Liver (tissue), 3 donors: ENCODE measurements at regions not wholly inside any gene's neighbourhood (a gene's known extent, or its start where the extent isn't known, plus 50 kb on each side); places are given as distances from the start of the nearest gene placed in this dataset.

Experiments
- ATF3 ChIP-seq: IDR thresholded peaks from 2 replicates; pipeline ENCODE4 v1.6.1; 2016; ENCODE audit warnings: antibody characterized with exemption
- EGR1 ChIP-seq, 2 donors: IDR thresholded peaks; 2 replicates each; pipeline ENCODE4 v1.6.1; 2016 to 2018; ENCODE audit warnings: antibody characterized with exemption in 2 of 2, low read depth in 2 of 2
- FOXA1 ChIP-seq: IDR thresholded peaks from 2 replicates; pipeline ENCODE4 v1.6.1; 2016; ENCODE audit warnings: antibody characterized with exemption
- GABPA ChIP-seq, 2 donors: IDR thresholded peaks in 1 of 2; conservative IDR thresholded peaks in 1 of 2; 2 replicates each; pipeline ENCODE4 v1.6.1; 2016; ENCODE audit warnings: antibody characterized with exemption in 2 of 2, mild to moderate bottlenecking in 1 of 2, moderate library complexity in 1 of 2
- JUND ChIP-seq, 2 donors: IDR thresholded peaks; 2 replicates each; pipeline ENCODE4 v1.6.1; 2016; ENCODE audit warnings: antibody characterized with exemption in 2 of 2
- NR2F2 ChIP-seq: IDR thresholded peaks from 2 replicates; pipeline ENCODE4 v1.6.1; 2016; ENCODE audit warnings: antibody characterized with exemption
- RAD21 ChIP-seq, 2 donors: IDR thresholded peaks; 2 replicates each; pipeline ENCODE4 v1.6.1; 2016; ENCODE audit warnings: antibody characterized with exemption in 2 of 2, mild to moderate bottlenecking in 2 of 2
- REST ChIP-seq: IDR thresholded peaks from 2 replicates; pipeline ENCODE4 v1.6.1; 2016; ENCODE audit warnings: antibody characterized with exemption, mild to moderate bottlenecking
- RXRA ChIP-seq, 2 donors: IDR thresholded peaks; 2 replicates each; pipeline ENCODE4 v1.6.1; 2017 to 2018; ENCODE audit warnings: antibody characterized with exemption in 2 of 2, mild to moderate bottlenecking in 1 of 2
- SP1 ChIP-seq: IDR thresholded peaks from 2 replicates; pipeline ENCODE4 v1.6.1; 2018; ENCODE audit warnings: antibody characterized with exemption, mild to moderate bottlenecking
- TAF1 ChIP-seq: conservative IDR thresholded peaks from 2 replicates; pipeline ENCODE4 v1.6.1; 2016; ENCODE audit warnings: antibody characterized with exemption, mild to moderate bottlenecking
- YY1 ChIP-seq: IDR thresholded peaks from 2 replicates; pipeline ENCODE4 v1.6.1; 2016; ENCODE audit warnings: antibody characterized with exemption, mild to moderate bottlenecking
- TF ChIP-seq, protein P1 (sequence below): fragments of 150-350 bp; IDR thresholded peaks from 2 replicates; pipeline ENCODE4 v1.5.1; 2017; ENCODE audit warnings: improper control_type of control experiment, low read depth, low read length; ENCODE audit not compliant: missing input control
- TF ChIP-seq, protein P2 (sequence below): IDR thresholded peaks from 2 replicates; pipeline ENCODE4 v1.6.1; 2016; ENCODE audit warnings: antibody characterized with exemption
- donor health status: healthy.
- donor health status: healthy.

GRCh38 chr1:221363039-221363438 lies 378.9 kb downstream of the DUSP10 start:
- TF ChIP-seq, protein P1, sequence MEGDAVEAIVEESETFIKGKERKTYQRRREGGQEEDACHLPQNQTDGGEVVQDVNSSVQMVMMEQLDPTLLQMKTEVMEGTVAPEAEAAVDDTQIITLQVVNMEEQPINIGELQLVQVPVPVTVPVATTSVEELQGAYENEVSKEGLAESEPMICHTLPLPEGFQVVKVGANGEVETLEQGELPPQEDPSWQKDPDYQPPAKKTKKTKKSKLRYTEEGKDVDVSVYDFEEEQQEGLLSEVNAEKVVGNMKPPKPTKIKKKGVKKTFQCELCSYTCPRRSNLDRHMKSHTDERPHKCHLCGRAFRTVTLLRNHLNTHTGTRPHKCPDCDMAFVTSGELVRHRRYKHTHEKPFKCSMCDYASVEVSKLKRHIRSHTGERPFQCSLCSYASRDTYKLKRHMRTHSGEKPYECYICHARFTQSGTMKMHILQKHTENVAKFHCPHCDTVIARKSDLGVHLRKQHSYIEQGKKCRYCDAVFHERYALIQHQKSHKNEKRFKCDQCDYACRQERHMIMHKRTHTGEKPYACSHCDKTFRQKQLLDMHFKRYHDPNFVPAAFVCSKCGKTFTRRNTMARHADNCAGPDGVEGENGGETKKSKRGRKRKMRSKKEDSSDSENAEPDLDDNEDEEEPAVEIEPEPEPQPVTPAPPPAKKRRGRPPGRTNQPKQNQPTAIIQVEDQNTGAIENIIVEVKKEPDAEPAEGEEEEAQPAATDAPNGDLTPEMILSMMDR, result no peak
- TF ChIP-seq SP1, result no peak
- TF ChIP-seq EGR1 (IDR thresholded peaks at IDR 0.05; ENCODE audit: low read depth in 2 of 2), result no peak
- no peak for TF ChIP-seq YY1
- TF ChIP-seq NR2F2, result no peak
- TF ChIP-seq GABPA (IDR thresholded peaks at IDR 0.05 in 1 of 2, conservative IDR thresholded peaks at IDR 0.05 in 1 of 2), result no peak
- TF ChIP-seq TAF1, result no peak
- TF ChIP-seq, protein P2, sequence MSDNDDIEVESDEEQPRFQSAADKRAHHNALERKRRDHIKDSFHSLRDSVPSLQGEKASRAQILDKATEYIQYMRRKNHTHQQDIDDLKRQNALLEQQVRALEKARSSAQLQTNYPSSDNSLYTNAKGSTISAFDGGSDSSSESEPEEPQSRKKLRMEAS, result no peak
- TF ChIP-seq RAD21 (IDR thresholded peaks at IDR 0.05), result no peak
- TF ChIP-seq RXRA (IDR thresholded peaks at IDR 0.05), result no peak
- TF ChIP-seq REST, result no peak
- TF ChIP-seq ATF3, result no peak
- no peak for TF ChIP-seq FOXA1
- TF ChIP-seq JUND (IDR thresholded peaks at IDR 0.05), result no peak
